ENCODE measurements at regions not wholly inside any gene's neighbourhood (a gene's known extent, or its start where the extent isn't known, plus 50 kb on each side); places are given as distances from the start of the nearest gene placed in this dataset.

- no peak for TF ChIP-seq POLR2AphosphoS5 (IDR thresholded peaks at IDR 0.05; ENCODE audit: borderline replicate concordance, low read depth, low read length)
- no peak for TF ChIP-seq EZH2 (IDR thresholded peaks at IDR 0.05)
- TF ChIP-seq FOXP2 (optimal IDR thresholded peaks at IDR 0.05; ENCODE audit: control extremely low read depth, extremely low read length, insufficient read depth), result no peak
Measured at GRCh38 chr10:3312403-3312940, 139.9 kb upstream of the PITRM1 start.
